ENCODE measurements at regions not wholly inside any gene's neighbourhood (a gene's known extent, or its start where the extent isn't known, plus 50 kb on each side); places are given as distances from the start of the nearest gene placed in this dataset.

- H3K9me3 ChIP-seq (ENCODE audit: control insufficient read depth in 2 of 3, low read length in 3 of 3) = no peaks in the 10 kb centered on the region
- Mint-ChIP-seq H3K36me3 (no peaks in the 10 kb centered on the region), H3K9me3 (peaks cover 2 to 32% (median 6%) of the 10 kb centered on the region in 11 donors), H3K4me1 (no peaks in the 10 kb centered on the region), H3K4me3 (no peak overlapping the region), H3K27me3 (no peaks in the 10 kb centered on the region), H3K27ac (no peak overlapping the region)
- CTCF ChIA-PET = no interaction called here
- no peaks in the 10 kb centered on the region for H3K4me1 ChIP-seq (ENCODE audit: control insufficient read depth in 2 of 2, insufficient read depth in 2 of 2, low read length in 2 of 2)
- POLR2A ChIA-PET = no interaction called here
- H3K4me3 ChIP-seq (ENCODE audit: low read length) = no peak overlapping the region
- H3K27ac ChIP-seq (ENCODE audit: low read depth, low read length) = no peak overlapping the region
- no peaks in the 10 kb centered on the region for H3K27me3 ChIP-seq (ENCODE audit: control insufficient read depth in 2 of 2, insufficient read depth in 2 of 2, low read length in 2 of 2)
- no peaks in the 10 kb centered on the region for H3K36me3 ChIP-seq (ENCODE audit: control insufficient read depth in 2 of 3, insufficient read depth in 3 of 3, low read length in 3 of 3)
- DNase-seq = no peak
- intact Hi-C loops (cut with micrococcal nuclease) = no loop called here
- no peak for ATAC-seq
These were observed 1094.6 kb upstream of the CDH2 start for GRCh38 chr18:29271501-29271900.

GRCh38 chr18:29259838-29260237, 1082.9 kb upstream of the CDH2 start:
- no peak for DNase-seq
- Histone ChIP-seq H3K36me3 (ENCODE audit: control insufficient read depth in 2 of 3, insufficient read depth in 3 of 3, low read length in 3 of 3) (no peaks in the 10 kb centered on the region), H3K9me3 (ENCODE audit: control insufficient read depth in 2 of 3, low read length in 3 of 3) (no peaks in the 10 kb centered on the region), H3K27ac (ENCODE audit: low read depth, low read length) (no peak overlapping the region), H3K4me1 (ENCODE audit: control insufficient read depth in 2 of 2, insufficient read depth in 2 of 2, low read length in 2 of 2) (no peaks in the 10 kb centered on the region), H3K4me3 (ENCODE audit: low read length) (no peak overlapping the region), H3K27me3 (ENCODE audit: control insufficient read depth in 2 of 2, insufficient read depth in 2 of 2, low read length in 2 of 2) (no peaks in the 10 kb centered on the region)
- Mint-ChIP-seq H3K27me3 (no peaks in the 10 kb centered on the region), H3K9me3 (peaks cover 0 to 27% (median 16%) of the 10 kb centered on the region in 11 donors), H3K27ac (no peak overlapping the region), H3K4me1 (no peaks in the 10 kb centered on the region), H3K36me3 (no peaks in the 10 kb centered on the region), H3K4me3 (no peak overlapping the region)
- CTCF ChIA-PET = no interaction called here
- no peak for ATAC-seq
- intact Hi-C loops (cut with micrococcal nuclease) = no loop called here
- POLR2A ChIA-PET = no interaction called here

- DNase-seq (no peak), ATAC-seq (no peak)
- intact Hi-C loops (cut with micrococcal nuclease) = no loop called here
- H3K9me3 ChIP-seq (ENCODE audit: control insufficient read depth in 2 of 3, low read length in 3 of 3) = no peaks in the 10 kb centered on the region
- H3K4me1 ChIP-seq (ENCODE audit: control insufficient read depth in 2 of 2, insufficient read depth in 2 of 2, low read length in 2 of 2) = no peaks in the 10 kb centered on the region
- no peaks in the 10 kb centered on the region for H3K27me3 ChIP-seq (ENCODE audit: control insufficient read depth in 2 of 2, insufficient read depth in 2 of 2, low read length in 2 of 2)
- ChIA-PET POLR2A (no interaction called here), CTCF (no interaction called here)
- H3K4me3 ChIP-seq (ENCODE audit: low read length) = no peak overlapping the region
- no peaks in the 10 kb centered on the region for H3K27me3 Mint-ChIP-seq
- H3K4me1 Mint-ChIP-seq = no peaks in the 10 kb centered on the region
- H3K36me3 Mint-ChIP-seq = no peaks in the 10 kb centered on the region
- no peak overlapping the region for H3K27ac ChIP-seq (ENCODE audit: low read depth, low read length)
- no peak overlapping the region for H3K27ac Mint-ChIP-seq
- peaks cover 0 to 31% (median 7%) of the 10 kb centered on the region in 11 donors for H3K9me3 Mint-ChIP-seq
- H3K36me3 ChIP-seq (ENCODE audit: control insufficient read depth in 2 of 3, insufficient read depth in 3 of 3, low read length in 3 of 3) = no peaks in the 10 kb centered on the region
- H3K4me3 Mint-ChIP-seq = no peak overlapping the region
These were observed 1077.2 kb upstream of the CDH2 start for GRCh38 chr18:29254123-29254522.

GRCh38 chr18:29251681-29252080, 1074.8 kb upstream of the CDH2 start:
- POLR2A ChIA-PET = no interaction called here
- peaks cover 0 to 41% (median 8%) of the 10 kb centered on the region in 11 donors for H3K9me3 Mint-ChIP-seq
- no peaks in the 10 kb centered on the region for H3K36me3 Mint-ChIP-seq
- H3K4me3 ChIP-seq (ENCODE audit: low read length) = no peak overlapping the region
- ATAC-seq (no peak), DNase-seq (no peak)
- H3K36me3 ChIP-seq (ENCODE audit: control insufficient read depth in 2 of 3, insufficient read depth in 3 of 3, low read length in 3 of 3) = no peaks in the 10 kb centered on the region
- CTCF ChIA-PET = no interaction called here
- no peaks in the 10 kb centered on the region for H3K9me3 ChIP-seq (ENCODE audit: control insufficient read depth in 2 of 3, low read length in 3 of 3)
- H3K27me3 ChIP-seq (ENCODE audit: control insufficient read depth in 2 of 2, insufficient read depth in 2 of 2, low read length in 2 of 2) = no peaks in the 10 kb centered on the region
- H3K4me1 ChIP-seq (ENCODE audit: control insufficient read depth in 2 of 2, insufficient read depth in 2 of 2, low read length in 2 of 2) = no peaks in the 10 kb centered on the region
- intact Hi-C loops (cut with micrococcal nuclease) = no loop called here
- H3K27me3 Mint-ChIP-seq = no peaks in the 10 kb centered on the region
- H3K27ac ChIP-seq (ENCODE audit: low read depth, low read length) = no peak overlapping the region
- no peak overlapping the region for H3K27ac Mint-ChIP-seq
- H3K4me3 Mint-ChIP-seq = no peak overlapping the region
- H3K4me1 Mint-ChIP-seq = no peaks in the 10 kb centered on the region

- H3K4me1 Mint-ChIP-seq = no peaks in the 10 kb centered on the region
- CTCF ChIA-PET = no interaction called here
- H3K27me3 Mint-ChIP-seq = no peaks in the 10 kb centered on the region
- peaks cover 0 to 3% (median 0%) of the 10 kb centered on the region in 5 donors for H3K36me3 Mint-ChIP-seq
- H3K9me3 ChIP-seq (ENCODE audit: control insufficient read depth in 2 of 3, low read length in 3 of 3) = no peaks in the 10 kb centered on the region
- no peak for ATAC-seq
- H3K27ac ChIP-seq (ENCODE audit: low read depth, low read length) = no peak overlapping the region
- no peaks in the 10 kb centered on the region for H3K27me3 ChIP-seq (ENCODE audit: control insufficient read depth in 2 of 2, insufficient read depth in 2 of 2, low read length in 2 of 2)
- no peaks in the 10 kb centered on the region for H3K4me1 ChIP-seq (ENCODE audit: control insufficient read depth in 2 of 2, insufficient read depth in 2 of 2, low read length in 2 of 2)
- peaks cover 0 to 40% (median 11%) of the 10 kb centered on the region in 11 donors for H3K9me3 Mint-ChIP-seq
- intact Hi-C loops (cut with micrococcal nuclease) = no loop called here
- no peaks in the 10 kb centered on the region for H3K36me3 ChIP-seq (ENCODE audit: control insufficient read depth in 2 of 3, insufficient read depth in 3 of 3, low read length in 3 of 3)
- POLR2A ChIA-PET = no interaction called here
- no peak overlapping the region for H3K4me3 ChIP-seq (ENCODE audit: low read length)
- no peak overlapping the region for H3K27ac Mint-ChIP-seq
- no peak for DNase-seq
- no peak overlapping the region for H3K4me3 Mint-ChIP-seq
These were observed 1073.9 kb upstream of the CDH2 start for GRCh38 chr18:29250843-29251242.

GRCh38 chr18:29250259-29250658, 1073.3 kb upstream of the CDH2 start:
- H3K4me1 ChIP-seq (ENCODE audit: control insufficient read depth in 2 of 2, insufficient read depth in 2 of 2, low read length in 2 of 2) = no peaks in the 10 kb centered on the region
- ATAC-seq (no peak), DNase-seq (no peak)
- H3K36me3 ChIP-seq (ENCODE audit: control insufficient read depth in 2 of 3, insufficient read depth in 3 of 3, low read length in 3 of 3) = no peaks in the 10 kb centered on the region
- ChIA-PET POLR2A (no interaction called here), CTCF (no interaction called here)
- intact Hi-C loops (cut with micrococcal nuclease) = no loop called here
- H3K27me3 ChIP-seq (ENCODE audit: control insufficient read depth in 2 of 2, insufficient read depth in 2 of 2, low read length in 2 of 2) = no peaks in the 10 kb centered on the region
- H3K27ac ChIP-seq (ENCODE audit: low read depth, low read length) = no peak overlapping the region
- peaks cover 0 to 40% (median 15%) of the 10 kb centered on the region in 11 donors for H3K9me3 Mint-ChIP-seq
- H3K36me3 Mint-ChIP-seq = peaks cover 0 to 3% (median 0%) of the 10 kb centered on the region in 5 donors
- H3K4me1 Mint-ChIP-seq = no peaks in the 10 kb centered on the region
- H3K4me3 ChIP-seq (ENCODE audit: low read length) = no peak overlapping the region
- no peaks in the 10 kb centered on the region for H3K27me3 Mint-ChIP-seq
- no peaks in the 10 kb centered on the region for H3K9me3 ChIP-seq (ENCODE audit: control insufficient read depth in 2 of 3, low read length in 3 of 3)
- no peak overlapping the region for H3K4me3 Mint-ChIP-seq
- no peak overlapping the region for H3K27ac Mint-ChIP-seq

GRCh38 chr18:29248805-29249204, 1071.9 kb upstream of the CDH2 start:
- Mint-ChIP-seq H3K4me1 (no peaks in the 10 kb centered on the region), H3K27ac (no peak overlapping the region), H3K9me3 (peaks cover 0 to 40% (median 17%) of the 10 kb centered on the region in 11 donors), H3K4me3 (no peak overlapping the region), H3K36me3 (peaks cover 0 to 3% (median 0%) of the 10 kb centered on the region in 5 donors), H3K27me3 (no peaks in the 10 kb centered on the region)
- H3K36me3 ChIP-seq (ENCODE audit: control insufficient read depth in 2 of 3, insufficient read depth in 3 of 3, low read length in 3 of 3) = no peaks in the 10 kb centered on the region
- ChIA-PET CTCF (no interaction called here), POLR2A (no interaction called here)
- H3K27ac ChIP-seq (ENCODE audit: low read depth, low read length) = no peak overlapping the region
- no peaks in the 10 kb centered on the region for H3K9me3 ChIP-seq (ENCODE audit: control insufficient read depth in 2 of 3, low read length in 3 of 3)
- ATAC-seq (no peak), DNase-seq (no peak)
- H3K4me3 ChIP-seq (ENCODE audit: low read length) = no peak overlapping the region
- H3K27me3 ChIP-seq (ENCODE audit: control insufficient read depth in 2 of 2, insufficient read depth in 2 of 2, low read length in 2 of 2) = no peaks in the 10 kb centered on the region
- no peaks in the 10 kb centered on the region for H3K4me1 ChIP-seq (ENCODE audit: control insufficient read depth in 2 of 2, insufficient read depth in 2 of 2, low read length in 2 of 2)
- intact Hi-C loops (cut with micrococcal nuclease) = no loop called here

Measured in naive thymus-derived CD4-positive, alpha-beta T cell (primary cell).